B cell (primary cell): ENCODE measurements at regions not wholly inside any gene's neighbourhood (a gene's known extent, or its start where the extent isn't known, plus 50 kb on each side); places are given as distances from the start of the nearest gene placed in this dataset.
"Not testable (repeated sequence)": the region's sequence is repeated elsewhere in the genome, so short reads cannot be mapped to it uniquely, and the experiment has no call there.

ENCODE experiments used
- ATAC-seq: fragments of 200-7000 bp; cut with Tn5 transposase; one replicate; pipeline ENCODE4 v1.10.0; 2021; ENCODE audit warnings: low read depth, mild to moderate bottlenecking, moderate number of reproducible peaks, moderate library complexity
- CTCF ChIA-PET: fragments of 350-600 bp; sonication (Branson Sonifier 250); formaldehyde crosslinking; loops from one replicate; lab custom pipeline; 2021; ENCODE audit warnings: antibody characterized with exemption, inconsistent platforms; lab: Charles Lee
- POLR2A ChIA-PET: fragments of 350-600 bp; sonication (Branson Sonifier 250); formaldehyde crosslinking; loops from one replicate; lab custom pipeline; 2021; ENCODE audit warnings: antibody characterized with exemption; lab: Charles Lee
- DNase-seq: peaks from one replicate; pipeline ENCODE4 v3.0.0; 2013
- H2AFZ ChIP-seq: 2 replicates; pipeline ENCODE4 v1.6.1; 2012; ENCODE audit warnings: mild to moderate bottlenecking, low read depth, low read length; ENCODE audit not compliant: insufficient read depth, poor library complexity, severe bottlenecking
- H3K27ac ChIP-seq, 2 donors: 1 replicate in 1 of 2; 2 replicates in 1 of 2; pipeline ENCODE4 v1.5.1; 2012 to 2013; ENCODE audit warnings: low read length in 2 of 2, mild to moderate bottlenecking in 2 of 2, moderate library complexity in 1 of 2
- H3K27me3 ChIP-seq, 4 experiments: fragments of 200-600 bp in 1 of 4; sonication (generic) in 1 of 4; replicated peaks in 1 of 4; 1 replicate in 2 of 4; 2 replicates in 2 of 4; pipeline versions ENCODE4 v1.6.1 to v1.7.0; 2013 to 2016; ENCODE audit warnings: low read length in 3 of 4, mild to moderate bottlenecking in 2 of 4, mixed read lengths in 1 of 4, moderate library complexity in 1 of 4; ENCODE audit not compliant: insufficient read depth in 4 of 4, control insufficient read depth in 3 of 4; ENCODE audit errors: control extremely low read depth in 1 of 4
- H3K36me3 ChIP-seq, 2 experiments: replicated peaks in 1 of 2; 1 replicate in 1 of 2; 2 replicates in 1 of 2; pipeline versions ENCODE4 v1.6.1 to v1.7.1; 2013; ENCODE audit warnings: low read length in 1 of 2; ENCODE audit not compliant: insufficient read depth in 2 of 2, control insufficient read depth in 1 of 2; ENCODE audit errors: control extremely low read depth in 1 of 2, extremely low read depth in 1 of 2
- H3K4me1 ChIP-seq, 2 donors: fragments of 200-600 bp in 1 of 2; sonication (generic) in 1 of 2; 1 replicate in 1 of 2; 2 replicates in 1 of 2; pipeline versions ENCODE4 v1.5.1 to v1.6.1; 2013 to 2017; ENCODE audit warnings: low read length in 2 of 2; ENCODE audit not compliant: control insufficient read depth in 2 of 2, insufficient read depth in 2 of 2
- H3K4me2 ChIP-seq: replicated peaks from 2 replicates; pipeline ENCODE3; 2012; ENCODE audit warnings: mild to moderate bottlenecking, low read depth, low read length; ENCODE audit not compliant: poor library complexity, severe bottlenecking
- H3K4me3 ChIP-seq, 5 experiments: fragments of 200-600 bp in 1 of 5; sonication (generic) in 1 of 5; 1 replicate in 3 of 5; 2 replicates in 2 of 5; pipeline versions ENCODE4 v1.5.1 to v1.7.0; 2011 to 2016; ENCODE audit warnings: low read length in 4 of 5, mild to moderate bottlenecking in 4 of 5, low read depth in 2 of 5, control low read depth in 1 of 5, moderate library complexity in 1 of 5; ENCODE audit not compliant: insufficient read depth in 1 of 5; ENCODE audit errors: control extremely low read depth in 1 of 5, extremely low read depth in 1 of 5
- H3K79me2 ChIP-seq: fragments of 200-600 bp; sonication (generic); one replicate; pipeline ENCODE4 v1.6.0; 2016; ENCODE audit warnings: low read length; ENCODE audit not compliant: control insufficient read depth, insufficient read depth
- H3K9ac ChIP-seq: fragments of 200-600 bp; sonication (generic); 2 replicates; pipeline ENCODE4 v1.6.1; 2017; ENCODE audit warnings: mild to moderate bottlenecking, low read length, moderate library complexity
- H3K9me3 ChIP-seq, 3 donors: one replicate each; pipeline versions ENCODE4 v1.6.1 to v1.7.1; 2013; ENCODE audit warnings: low read length in 2 of 3; ENCODE audit not compliant: control insufficient read depth in 2 of 3, insufficient read depth in 1 of 3; ENCODE audit errors: control extremely low read depth in 1 of 3
- H4K20me1 ChIP-seq: 2 replicates; pipeline ENCODE4 v1.6.0; 2012; ENCODE audit warnings: mild to moderate bottlenecking, low read length; ENCODE audit not compliant: insufficient read depth, control insufficient read depth, poor library complexity, severe bottlenecking
- H3K27ac Mint-ChIP-seq: one replicate; pipeline ENCODE4 v1.8.0; 2021; ENCODE audit warnings: mixed read lengths
- H3K27me3 Mint-ChIP-seq: one replicate; pipeline ENCODE4 v1.8.0; 2021; ENCODE audit warnings: mixed read lengths
- H3K4me1 Mint-ChIP-seq: one replicate; pipeline ENCODE4 v1.8.0; 2021; ENCODE audit warnings: mixed read lengths
- H3K4me3 Mint-ChIP-seq: one replicate; pipeline ENCODE4 v1.8.0; 2021; ENCODE audit warnings: mixed read lengths
- H3K9me3 Mint-ChIP-seq: one replicate; pipeline ENCODE4 v1.8.0; 2022; ENCODE audit warnings: mixed read lengths; ENCODE audit not compliant: insufficient read depth
- CTCF ChIP-seq: fragments of 200-600 bp; IDR thresholded peaks from one replicate; pipeline ENCODE4 v1.8.0; 2022; ENCODE audit warnings: antibody characterized with exemption, mild to moderate bottlenecking
- EZH2 ChIP-seq: IDR thresholded peaks from 2 replicates; pipeline ENCODE4 v1.6.1; 2012; ENCODE audit warnings: borderline replicate concordance, low read depth, mild to moderate bottlenecking, moderate library complexity, low read length; ENCODE audit not compliant: insufficient read depth, poor library complexity, severe bottlenecking
- WGBS: methylation state at CpG from one replicate; pipeline ENCODE4 v1.1.5; 2013; ENCODE audit warnings: missing lambda C conversion rate; ENCODE audit not compliant: insufficient coverage; 5-methylcytosine and 5-hydroxymethylcytosine counted together
- intact Hi-C: fragments of 100-400 bp; cut with micrococcal nuclease; formaldehyde crosslinking; loops from one replicate; pipeline ENCODE4 v1.10.0; 2022

- 47% methylated on average over 2 of the region's 7 CpGs for WGBS
- Mint-ChIP-seq H3K4me1 (no peaks in the 10 kb centered on the region), H3K27ac (no peak overlapping the region), H3K9me3 (peaks cover 5% of the 10 kb centered on the region), H3K4me3 (no peak overlapping the region), H3K27me3 (peaks cover 3% of the 10 kb centered on the region)
- no peak overlapping the region for H3K4me3 ChIP-seq
- ChIA-PET POLR2A (no interaction called here), CTCF (no interaction called here)
- no peaks in the 10 kb centered on the region for H3K27me3 ChIP-seq
- H3K9ac ChIP-seq, result no peak overlapping the region
- H3K9me3 ChIP-seq, result no peaks in the 10 kb centered on the region
- H3K4me2 ChIP-seq, result no peak overlapping the region
- H3K79me2 ChIP-seq, result no peaks in the 10 kb centered on the region
- intact Hi-C loops, result no loop called here
- H3K4me1 ChIP-seq, result no peaks in the 10 kb centered on the region
- TF ChIP-seq EZH2 (no peak), CTCF (no peak)
- H3K27ac ChIP-seq, result no peak overlapping the region
- DNase-seq (no peak), ATAC-seq (no peak)
- H4K20me1 ChIP-seq, result no peaks in the 10 kb centered on the region
- H2AFZ ChIP-seq, result no peak overlapping the region
- no peaks in the 10 kb centered on the region for H3K36me3 ChIP-seq
Observed at GRCh38 chr3:181486141-181486885, 225.4 kb upstream of the SOX2 start.

- Mint-ChIP-seq H3K4me1 (no peaks in the 10 kb centered on the region), H3K4me3 (no peak overlapping the region), H3K27me3 (peaks cover 3% of the 10 kb centered on the region), H3K27ac (no peak overlapping the region), H3K9me3 (peaks cover 12% of the 10 kb centered on the region)
- no peaks in the 10 kb centered on the region for H4K20me1 ChIP-seq
- no peak overlapping the region for H3K9ac ChIP-seq
- no peak for ATAC-seq
- intact Hi-C loops, result no loop called here
- no CpG with 5 or more reads among the region's 1 CpG for WGBS
- H2AFZ ChIP-seq, result no peak overlapping the region
- no peaks in the 10 kb centered on the region for H3K79me2 ChIP-seq
- H3K4me2 ChIP-seq, result no peak overlapping the region
- H3K36me3 ChIP-seq, result no peaks in the 10 kb centered on the region
- no peak overlapping the region for H3K4me3 ChIP-seq
- ChIA-PET POLR2A (no interaction called here), CTCF (no interaction called here)
- no peak for DNase-seq
- no peak for TF ChIP-seq CTCF
- no peak for TF ChIP-seq EZH2
- H3K9me3 ChIP-seq, result no peaks in the 10 kb centered on the region
- H3K27ac ChIP-seq, result no peak overlapping the region
- H3K27me3 ChIP-seq, result no peaks in the 10 kb centered on the region
- H3K4me1 ChIP-seq, result no peaks in the 10 kb centered on the region
Observed at GRCh38 chr3:181484026-181484425, 227.7 kb upstream of the SOX2 start.

GRCh38 chr3:181475146-181475545 is 236.6 kb upstream of the SOX2 start:
- H3K27me3 Mint-ChIP-seq, H3K79me2 ChIP-seq, ATAC-seq, H3K36me3 ChIP-seq, H3K4me1 ChIP-seq, DNase-seq, H4K20me1 ChIP-seq, H3K4me1 Mint-ChIP-seq, H3K4me3 Mint-ChIP-seq, H3K27ac ChIP-seq, H3K27me3 ChIP-seq, H2AFZ ChIP-seq, intact Hi-C loops, H3K4me3 ChIP-seq, H3K9ac ChIP-seq, H3K4me2 ChIP-seq, POLR2A ChIA-PET, H3K27ac Mint-ChIP-seq, CTCF ChIA-PET: not testable (repeated sequence)
- no CpG with 5 or more reads among the region's 1 CpG for WGBS
- peaks cover 0 to 13% (median 3%) of the 10 kb centered on the region in 3 donors for H3K9me3 ChIP-seq
- H3K9me3 Mint-ChIP-seq, result peaks cover 19% of the 10 kb centered on the region
